ENCODE measurements at regions not wholly inside any gene's neighbourhood (a gene's known extent, or its start where the extent isn't known, plus 50 kb on each side); places are given as distances from the start of the nearest gene placed in this dataset.

GRCh38 chr5:128842241-128842640, 123.0 kb upstream of the SLC27A6 start (continued):
- TF ChIP-seq, protein P1, sequence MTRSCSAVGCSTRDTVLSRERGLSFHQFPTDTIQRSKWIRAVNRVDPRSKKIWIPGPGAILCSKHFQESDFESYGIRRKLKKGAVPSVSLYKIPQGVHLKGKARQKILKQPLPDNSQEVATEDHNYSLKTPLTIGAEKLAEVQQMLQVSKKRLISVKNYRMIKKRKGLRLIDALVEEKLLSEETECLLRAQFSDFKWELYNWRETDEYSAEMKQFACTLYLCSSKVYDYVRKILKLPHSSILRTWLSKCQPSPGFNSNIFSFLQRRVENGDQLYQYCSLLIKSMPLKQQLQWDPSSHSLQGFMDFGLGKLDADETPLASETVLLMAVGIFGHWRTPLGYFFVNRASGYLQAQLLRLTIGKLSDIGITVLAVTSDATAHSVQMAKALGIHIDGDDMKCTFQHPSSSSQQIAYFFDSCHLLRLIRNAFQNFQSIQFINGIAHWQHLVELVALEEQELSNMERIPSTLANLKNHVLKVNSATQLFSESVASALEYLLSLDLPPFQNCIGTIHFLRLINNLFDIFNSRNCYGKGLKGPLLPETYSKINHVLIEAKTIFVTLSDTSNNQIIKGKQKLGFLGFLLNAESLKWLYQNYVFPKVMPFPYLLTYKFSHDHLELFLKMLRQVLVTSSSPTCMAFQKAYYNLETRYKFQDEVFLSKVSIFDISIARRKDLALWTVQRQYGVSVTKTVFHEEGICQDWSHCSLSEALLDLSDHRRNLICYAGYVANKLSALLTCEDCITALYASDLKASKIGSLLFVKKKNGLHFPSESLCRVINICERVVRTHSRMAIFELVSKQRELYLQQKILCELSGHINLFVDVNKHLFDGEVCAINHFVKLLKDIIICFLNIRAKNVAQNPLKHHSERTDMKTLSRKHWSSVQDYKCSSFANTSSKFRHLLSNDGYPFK (CRISPR knock-in tag; IDR thresholded peaks at IDR 0.05; ENCODE audit: borderline replicate concordance), result no peak

DNA sequence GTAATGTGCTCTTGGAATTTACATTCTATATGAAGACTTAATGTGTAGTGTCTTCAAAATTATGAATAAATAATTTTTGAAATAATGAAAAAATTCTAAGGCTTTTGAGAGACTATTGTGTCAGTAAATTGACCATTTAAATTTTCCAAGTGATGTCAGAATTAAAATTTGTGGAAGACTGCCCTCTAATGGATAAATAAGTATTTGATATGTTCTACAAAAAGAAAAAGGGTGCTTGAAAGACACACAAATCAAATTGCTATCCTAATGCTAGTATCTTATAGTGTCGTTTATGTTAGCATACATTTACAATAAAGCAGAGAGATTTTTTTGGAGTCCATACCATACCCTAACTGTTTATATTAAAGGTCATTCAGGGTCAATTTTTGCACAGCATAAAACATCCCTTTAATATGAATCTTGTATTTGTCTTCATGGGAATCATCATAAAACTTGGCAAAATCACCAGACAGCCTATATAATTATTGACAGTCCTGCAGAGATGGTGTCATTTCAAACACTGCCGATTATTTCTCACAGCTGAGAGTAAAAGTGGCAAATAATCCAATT, 120.8 kb upstream of the SLC27A6 start:
- BruUV-seq (replicated peaks), result no TSS peak
- ATAC-seq, result no peak
- intact Hi-C loops (cut with micrococcal nuclease; ENCODE audit: unreplicated experiment), result loop anchor here (5.0 kb wide), 1 partner anchor 632 kb away; no protein-coding TSS in a partner anchor
- H3K36me3 ChIP-seq (replicated peaks in 1 of 2; ENCODE audit: control insufficient read depth in 1 of 2, insufficient read depth in 2 of 2, low read length in 2 of 2), result no peaks in the 10 kb centered on the region
- in situ Hi-C loops (cut with HindIII; ENCODE audit: extremely low pct_ligation_motif_present, low pct_unique_long_range_greater_than_20kb), result loop anchor here (25.0 kb wide), 1 partner anchor 632 kb away; no protein-coding TSS in a partner anchor
- no peaks in the 10 kb centered on the region for H3K4me1 ChIP-seq (ENCODE audit: insufficient read depth, low read length)
- CTCF ChIA-PET (ENCODE audit: low intra/inter-chr PET ratio, low total read pairs), result no interaction called here
- H3K9me3 ChIP-seq (ENCODE audit: low read length), result peaks cover 31% of the 10 kb centered on the region
- H3K27ac ChIP-seq (ENCODE audit: extremely low read length, insufficient read depth, low read length), result no peak overlapping the region
- 0% methylated on average over 2 of the region's 2 CpGs for WGBS (ENCODE audit: low lambda C conversion rate)
- no peaks in the 10 kb centered on the region for H4K20me1 ChIP-seq (ENCODE audit: insufficient read depth, low read length)
- no peak overlapping the region for H2AFZ ChIP-seq (ENCODE audit: low read length)
- no peak overlapping the region for H3K4me3 ChIP-seq (replicated peaks in 1 of 3; ENCODE audit: insufficient read depth in 1 of 3, low read depth in 2 of 3, low read length in 3 of 3)
- DNase-seq (ENCODE audit: low spot score), result no peak
- POLR2A ChIA-PET, result no interaction called here
- H3K27me3 ChIP-seq (ENCODE audit: control insufficient read depth in 1 of 2, insufficient read depth in 2 of 2, low read length in 2 of 2), result no peaks in the 10 kb centered on the region
- no peaks in the 10 kb centered on the region for H3K79me2 ChIP-seq (ENCODE audit: insufficient read depth, low read length)
- H3K9ac ChIP-seq (ENCODE audit: insufficient read depth, low read depth, low read length), result no peak overlapping the region
- FAIRE-seq, result no peak
- no peak overlapping the region for H3K4me2 ChIP-seq (ENCODE audit: low read depth, low read length)
- no peak for TF ChIP-seq ZIK1 (CRISPR knock-in tag; IDR thresholded peaks at IDR 0.05; ENCODE audit: borderline replicate concordance, low read depth)
- no peak for TF ChIP-seq RAD51 (IDR thresholded peaks at IDR 0.05; ENCODE audit: borderline replicate concordance)
- TF ChIP-seq TIGD3 (CRISPR knock-in tag; IDR thresholded peaks at IDR 0.05; ENCODE audit: borderline replicate concordance), result no peak
- no peak for TF ChIP-seq SRSF9 (IDR thresholded peaks at IDR 0.05; ENCODE audit: borderline replicate concordance, insufficient read depth, low read depth, low read length, poor library complexity, severe bottlenecking)
- TF ChIP-seq ADNP (CRISPR knock-in tag; IDR thresholded peaks at IDR 0.05), result no peak
- TF ChIP-seq STAG1 (CRISPR knock-in tag; IDR thresholded peaks at IDR 0.05), result no peak
- no peak for TF ChIP-seq ZNF142 (CRISPR knock-in tag; IDR thresholded peaks at IDR 0.05)
- no peak for TF ChIP-seq HMG20A (CRISPR knock-in tag; IDR thresholded peaks at IDR 0.05; ENCODE audit: borderline replicate concordance)
- no peak for TF ChIP-seq PPARG (CRISPR knock-in tag; conservative IDR thresholded peaks at IDR 0.05)
- no peak for TF ChIP-seq SMARCE1 (IDR thresholded peaks at IDR 0.05; ENCODE audit: borderline replicate concordance)
- TF ChIP-seq REPIN1 (CRISPR knock-in tag; IDR thresholded peaks at IDR 0.05; ENCODE audit: borderline replicate concordance, low read depth), result no peak

Data from HepG2 (cell line).